GM21723 (cell line): ENCODE measurements at regions not wholly inside any gene's neighbourhood (a gene's known extent, or its start where the extent isn't known, plus 50 kb on each side); places are given as distances from the start of the nearest gene placed in this dataset.
"Not testable (repeated sequence)": the region's sequence is repeated elsewhere in the genome, so short reads cannot be mapped to it uniquely, and the experiment has no call there.

Experiments
- ATAC-seq: cut with Tn5 transposase; IDR thresholded peaks from one replicate; pipeline ENCODE4 v1.9.1; 2021; ENCODE audit warnings: mild to moderate bottlenecking, moderate library complexity; ENCODE audit not compliant: unreplicated experiment

- no peak for ATAC-seq
Measured at GRCh38 chr7:29619111-29619510, 55.5 kb downstream of the PRR15 start.

- ATAC-seq, result no peak
Measured at GRCh38 chr7:29619848-29620555, 56.4 kb downstream of the PRR15 start.

- no peak for ATAC-seq
Measured at GRCh38 chr7:29620556-29620930, 56.9 kb downstream of the PRR15 start.

- no peak for ATAC-seq
Measured at GRCh38 chr7:29622335-29623265, 59.0 kb downstream of the PRR15 start.

- ATAC-seq, result no peak
Measured at GRCh38 chr7:29623973-29624372, 60.3 kb downstream of the PRR15 start.

- no peak for ATAC-seq
Measured at GRCh38 chr7:29626730-29627129, 63.1 kb downstream of the PRR15 start.

- no peak for ATAC-seq
Measured at GRCh38 chr7:29627631-29628030, 64.0 kb downstream of the PRR15 start.

- no peak for ATAC-seq
Measured at GRCh38 chr7:29629507-29629906, 65.9 kb downstream of the PRR15 start.

GRCh38 chr7:29635067-29636008 lies 71.7 kb downstream of the PRR15 start:
- not testable (repeated sequence) for ATAC-seq

GRCh38 chr7:29636009-29636351 lies 72.3 kb downstream of the PRR15 start:
- ATAC-seq, result no peak

- ATAC-seq, result no peak
Measured at GRCh38 chr7:29637374-29637773, 73.7 kb downstream of the PRR15 start.

- not testable (repeated sequence) for ATAC-seq
Measured at GRCh38 chr7:29638841-29639240, 75.2 kb downstream of the PRR15 start.

- no peak for ATAC-seq
Measured at GRCh38 chr7:29639386-29639785, 75.8 kb downstream of the PRR15 start.

- ATAC-seq, result no peak
Measured at GRCh38 chr7:29639886-29640595, 76.4 kb downstream of the PRR15 start.

- ATAC-seq, result no peak
Measured at GRCh38 chr7:29641651-29642050, 78.0 kb downstream of the PRR15 start.

GRCh38 chr7:29642494-29643155 lies 79.0 kb downstream of the PRR15 start:
- ATAC-seq, result no peak

GRCh38 chr7:29646116-29646515 lies 82.5 kb downstream of the PRR15 start:
- ATAC-seq, result not testable (repeated sequence)

GRCh38 chr7:29647020-29647654 lies 83.5 kb downstream of the PRR15 start:
- ATAC-seq, result no peak

GRCh38 chr7:29647691-29648210 lies 84.1 kb downstream of the PRR15 start:
- ATAC-seq, result not testable (repeated sequence)
